ENCODE measurements at regions not wholly inside any gene's neighbourhood (a gene's known extent, or its start where the extent isn't known, plus 50 kb on each side); places are given as distances from the start of the nearest gene placed in this dataset.

DNA sequence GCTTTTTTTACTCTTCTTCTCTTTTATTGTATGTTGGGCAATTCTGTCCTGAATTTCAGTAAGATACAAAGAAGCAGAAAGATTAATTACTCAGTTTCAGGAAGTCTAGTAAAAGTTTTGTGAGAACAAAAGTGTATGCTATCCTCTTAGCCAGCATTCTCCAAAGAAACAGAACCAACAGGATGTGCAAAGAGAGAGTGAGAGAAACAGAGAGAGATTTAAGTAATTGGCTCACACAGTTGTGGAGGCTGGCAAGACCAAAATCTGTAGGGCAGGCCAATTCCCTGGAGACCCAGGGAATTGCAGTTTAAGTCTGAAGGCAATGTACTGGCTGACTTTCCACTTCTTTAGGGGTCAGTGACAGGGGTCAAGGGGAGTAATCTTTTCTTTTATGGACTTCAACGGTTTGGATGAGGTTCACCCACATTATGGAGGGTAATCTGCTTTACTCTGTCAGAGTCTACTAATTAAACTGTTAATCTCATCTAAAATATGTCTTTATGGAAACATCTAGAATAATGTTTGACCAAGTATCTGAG is 59.2 kb upstream of the SLC39A8 start:
- TF ChIP-seq, protein P1, sequence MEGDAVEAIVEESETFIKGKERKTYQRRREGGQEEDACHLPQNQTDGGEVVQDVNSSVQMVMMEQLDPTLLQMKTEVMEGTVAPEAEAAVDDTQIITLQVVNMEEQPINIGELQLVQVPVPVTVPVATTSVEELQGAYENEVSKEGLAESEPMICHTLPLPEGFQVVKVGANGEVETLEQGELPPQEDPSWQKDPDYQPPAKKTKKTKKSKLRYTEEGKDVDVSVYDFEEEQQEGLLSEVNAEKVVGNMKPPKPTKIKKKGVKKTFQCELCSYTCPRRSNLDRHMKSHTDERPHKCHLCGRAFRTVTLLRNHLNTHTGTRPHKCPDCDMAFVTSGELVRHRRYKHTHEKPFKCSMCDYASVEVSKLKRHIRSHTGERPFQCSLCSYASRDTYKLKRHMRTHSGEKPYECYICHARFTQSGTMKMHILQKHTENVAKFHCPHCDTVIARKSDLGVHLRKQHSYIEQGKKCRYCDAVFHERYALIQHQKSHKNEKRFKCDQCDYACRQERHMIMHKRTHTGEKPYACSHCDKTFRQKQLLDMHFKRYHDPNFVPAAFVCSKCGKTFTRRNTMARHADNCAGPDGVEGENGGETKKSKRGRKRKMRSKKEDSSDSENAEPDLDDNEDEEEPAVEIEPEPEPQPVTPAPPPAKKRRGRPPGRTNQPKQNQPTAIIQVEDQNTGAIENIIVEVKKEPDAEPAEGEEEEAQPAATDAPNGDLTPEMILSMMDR (conservative IDR thresholded peaks at IDR 0.05): no peak
- TF ChIP-seq EZH2 (IDR thresholded peaks at IDR 0.05; ENCODE audit: low read depth): no peak
